ENCODE measurements at regions not wholly inside any gene's neighbourhood (a gene's known extent, or its start where the extent isn't known, plus 50 kb on each side); places are given as distances from the start of the nearest gene placed in this dataset.

DNA sequence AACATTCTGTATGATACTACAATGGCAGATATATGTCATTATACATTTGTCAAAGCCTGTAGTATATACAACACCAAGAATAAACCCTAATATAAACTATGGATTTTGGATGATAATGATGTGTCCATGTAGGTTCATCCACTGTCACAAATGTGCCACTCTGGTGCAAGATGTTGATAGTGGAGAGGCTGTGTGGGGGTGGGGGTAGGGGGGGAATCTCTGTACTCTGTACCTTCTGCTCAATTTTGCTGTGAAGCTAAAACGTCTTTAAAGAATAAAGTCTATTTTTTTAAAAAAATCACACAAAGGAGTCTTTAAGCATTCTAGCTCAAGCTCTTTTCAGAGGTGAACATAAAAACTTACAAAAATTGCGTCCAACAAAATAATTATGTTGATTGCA lies 88.2 kb upstream of the ABI3BP start:
- no peak for DNase-seq

DNA sequence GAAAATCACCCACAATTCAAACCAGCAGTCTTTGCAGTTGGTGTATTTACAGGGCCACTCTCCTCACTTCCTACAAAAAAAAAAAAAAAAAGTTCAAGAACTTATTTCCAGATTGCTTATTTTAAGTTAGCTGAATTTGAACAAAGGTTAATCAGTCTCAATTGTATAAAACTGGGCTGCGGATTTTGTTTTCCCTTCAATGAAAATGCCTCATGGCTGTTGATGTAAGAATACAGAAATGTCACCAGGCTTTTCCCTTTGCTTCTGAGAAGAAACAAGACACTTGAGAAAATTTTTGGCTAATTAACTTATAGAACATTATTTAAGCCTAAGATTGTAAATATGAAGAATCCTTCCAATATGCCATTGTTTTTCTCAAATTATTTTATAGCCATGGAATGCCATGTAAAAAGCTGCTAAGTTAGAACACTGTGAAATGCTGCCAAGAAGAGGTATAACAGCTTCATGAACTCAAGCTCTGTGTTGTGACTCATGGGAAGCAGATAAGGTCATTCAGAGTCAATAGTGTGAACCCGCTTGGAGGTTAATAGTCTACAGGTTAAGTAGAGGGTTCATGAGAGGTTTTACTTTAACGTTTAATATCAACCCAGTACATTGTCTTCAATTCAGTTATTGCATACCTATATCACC lies 84.3 kb upstream of the ABI3BP start:
- DNase-seq, result peak; percentile 8

- no peak for DNase-seq
Measured at GRCh38 chr3:101074518-101074917, 81.3 kb upstream of the ABI3BP start.

DNA sequence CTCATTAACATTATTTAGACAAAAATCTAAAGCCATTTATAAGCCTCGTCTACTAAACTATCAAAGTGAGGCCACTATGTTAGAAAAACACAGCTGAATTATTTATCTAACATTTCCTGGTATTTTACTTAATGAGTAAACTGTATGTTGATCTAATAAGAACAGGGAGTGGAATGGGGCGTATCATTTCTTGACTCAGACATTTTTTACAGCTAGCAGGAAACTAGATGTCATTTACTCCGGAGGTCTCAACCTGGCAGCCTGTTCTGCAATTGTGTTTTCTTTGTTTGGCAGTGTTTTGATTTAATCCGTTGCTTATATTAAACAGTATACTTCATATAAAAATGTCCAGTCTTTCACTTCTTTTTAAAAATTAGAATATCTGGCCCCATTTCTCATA lies 79.1 kb upstream of the ABI3BP start:
- DNase-seq, result no peak

- no peak for DNase-seq
Measured at GRCh38 chr3:101070799-101071121, 77.5 kb upstream of the ABI3BP start.

DNA sequence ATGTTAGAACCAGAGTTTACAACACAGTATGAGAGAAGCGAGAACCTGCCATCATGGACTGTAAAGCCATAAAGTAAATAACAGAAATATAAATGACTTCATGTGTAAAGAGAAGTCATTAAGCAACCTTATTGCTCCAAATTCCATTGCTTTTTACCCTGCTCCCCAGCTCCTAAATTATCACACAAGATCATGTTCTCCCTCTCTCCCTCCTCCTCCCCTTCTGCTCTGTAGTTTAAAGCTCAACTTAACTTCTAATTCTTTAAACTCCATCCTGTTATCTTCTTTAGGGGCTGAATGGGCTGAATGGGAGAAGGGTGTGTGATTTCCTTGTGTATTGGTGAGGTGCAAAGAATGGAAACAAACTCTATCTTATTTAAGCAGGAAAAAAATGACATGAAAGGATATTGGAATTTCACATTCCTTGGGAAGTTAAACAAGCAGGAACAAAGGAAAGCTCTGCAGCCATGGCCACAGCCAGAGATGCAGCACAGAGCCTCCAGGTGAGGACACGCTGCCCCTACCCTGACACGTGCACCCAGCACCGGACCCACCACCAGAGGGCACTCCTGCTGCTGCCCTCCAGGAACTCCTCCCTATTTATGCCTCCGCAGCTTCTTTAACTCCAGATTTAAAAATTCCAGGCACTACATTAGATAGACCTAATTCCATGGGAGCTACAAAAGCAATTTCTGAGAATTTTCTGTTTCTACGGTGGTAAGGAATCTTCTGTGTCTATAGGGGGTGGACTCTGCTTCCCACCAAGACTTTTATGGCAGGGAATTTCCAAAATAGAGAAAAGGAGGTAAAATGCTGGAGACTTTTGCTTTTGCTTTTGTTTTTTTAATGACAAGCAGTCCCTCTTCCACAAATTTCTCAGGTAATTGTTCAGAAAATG lies 76.9 kb upstream of the ABI3BP start:
- DNase-seq, result peak; percentile 81

- DNase-seq, result no peak
Measured at GRCh38 chr3:101068876-101069606, 75.8 kb upstream of the ABI3BP start.

DNA sequence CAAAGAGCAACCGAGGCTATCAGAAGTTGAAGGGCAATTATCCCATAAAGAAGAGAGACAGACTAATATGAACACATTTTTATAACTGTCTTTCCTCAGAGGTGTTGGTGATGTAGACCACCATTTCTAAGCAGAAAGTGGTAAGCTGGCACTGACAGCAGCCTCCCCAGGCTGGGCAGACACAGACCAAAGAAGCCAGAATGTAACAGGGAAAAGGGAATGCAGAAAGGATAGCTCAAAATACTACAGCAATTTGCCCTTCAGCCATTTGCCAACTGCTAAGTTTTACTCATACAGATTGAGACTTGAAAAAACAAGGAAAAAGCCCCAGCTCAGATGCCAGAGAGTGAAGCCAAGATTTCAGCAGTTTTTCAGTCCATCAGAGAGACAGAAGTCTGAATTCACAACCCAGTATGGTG lies 73.5 kb upstream of the ABI3BP start:
- no peak for DNase-seq

GRCh38 chr3:101065962-101066361 lies 72.7 kb upstream of the ABI3BP start:
- no peak for DNase-seq

DNA sequence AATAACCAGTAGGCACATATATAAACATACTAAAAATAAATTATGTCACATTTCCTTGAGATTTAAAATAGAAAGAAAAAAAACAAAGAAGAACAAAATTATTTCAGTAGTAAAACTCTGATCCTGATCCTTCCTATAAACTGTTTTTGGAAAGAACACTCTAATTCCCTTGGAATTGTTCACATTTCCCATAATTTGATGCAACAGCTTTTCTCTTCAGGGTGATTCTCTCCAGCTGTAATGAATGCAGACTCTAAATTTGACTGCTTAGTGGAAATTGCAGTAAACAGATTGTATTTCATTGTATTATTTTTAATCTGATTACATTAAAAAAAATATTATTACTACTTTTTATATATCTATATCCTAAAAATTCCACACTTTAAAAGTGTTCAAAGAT lies 70.2 kb upstream of the ABI3BP start:
- no peak for DNase-seq

DNA sequence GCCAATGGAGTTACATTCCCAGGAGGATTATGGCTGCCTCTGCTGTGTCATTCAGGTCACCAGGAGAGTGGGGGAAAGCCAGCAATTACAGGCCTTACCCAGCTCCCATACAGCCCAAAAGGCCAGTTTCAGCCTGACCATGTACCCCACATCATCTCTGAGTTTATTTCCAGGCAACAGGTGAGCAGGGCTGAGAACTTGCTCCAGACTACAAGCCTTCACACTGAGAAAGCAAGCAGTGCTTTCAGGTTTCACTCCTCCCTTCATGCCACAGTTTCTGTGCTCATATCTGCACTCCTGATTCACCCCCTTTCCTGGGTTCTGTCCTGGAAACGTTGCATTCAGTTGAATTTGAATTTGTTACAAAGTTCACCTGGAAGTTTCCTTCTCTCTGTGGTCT lies 68.1 kb upstream of the ABI3BP start:
- DNase-seq, result no peak

GRCh38 chr3:101050866-101051265 lies 57.6 kb upstream of the ABI3BP start:
- DNase-seq, result no peak

DNA sequence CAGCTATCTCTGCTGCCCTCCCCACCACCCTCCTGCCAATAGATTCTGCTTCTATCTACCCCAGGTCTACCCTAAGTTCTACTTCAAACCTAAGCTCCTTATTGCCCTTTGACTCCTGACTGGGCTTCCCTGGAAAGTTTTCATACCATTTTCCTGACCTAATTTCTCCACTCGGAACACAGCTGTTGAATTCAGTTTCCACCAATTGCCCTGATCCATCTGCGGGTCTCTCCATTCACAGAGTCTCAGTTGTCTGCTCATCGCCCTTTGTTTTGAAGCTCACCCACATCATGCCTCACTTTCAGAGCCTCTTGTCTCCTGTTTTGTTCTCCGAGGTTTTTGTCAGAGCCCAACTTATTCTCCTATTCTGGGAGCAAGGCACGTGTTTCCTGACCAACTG lies 56.8 kb upstream of the ABI3BP start:
- no peak for DNase-seq

DNA sequence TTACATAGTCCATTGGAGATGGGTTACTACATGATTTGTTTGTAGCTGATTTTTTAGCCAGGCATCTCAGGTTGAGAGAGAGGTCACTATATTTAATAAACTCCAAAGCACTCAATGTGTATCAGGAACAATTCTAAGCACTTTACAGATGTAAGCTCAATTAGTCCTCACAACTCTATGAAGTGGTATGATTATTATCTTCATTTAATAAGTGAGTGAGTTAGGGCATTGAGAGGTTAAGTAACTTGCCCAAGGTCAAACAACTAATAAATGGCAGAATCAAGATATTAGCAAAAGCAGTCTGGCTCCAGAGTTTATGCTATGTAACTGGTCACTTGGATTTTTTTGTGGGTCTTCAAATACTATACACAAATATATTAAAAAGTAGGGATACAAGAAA lies 56.3 kb upstream of the ABI3BP start:
- DNase-seq, result no peak

GRCh38 chr3:101043687-101044078 lies 50.5 kb upstream of the ABI3BP start:
- DNase-seq, result no peak

GRCh38 chr3:101042996-101043686 lies 49.9 kb upstream of the ABI3BP start:
- no peak for DNase-seq

All from DMS53 (cell line).